ENCODE measurements at regions not wholly inside any gene's neighbourhood (a gene's known extent, or its start where the extent isn't known, plus 50 kb on each side); places are given as distances from the start of the nearest gene placed in this dataset.

- TF ChIP-seq TCF12 (IDR thresholded peaks at IDR 0.05; ENCODE audit: low read depth) (no peak), REST (IDR thresholded peaks at IDR 0.05; ENCODE audit: low read depth) (no peak), TAF1 (IDR thresholded peaks at IDR 0.05; ENCODE audit: low read depth) (no peak), ZBTB7A (IDR thresholded peaks at IDR 0.05; ENCODE audit: low read depth) (no peak), FOXM1 (IDR thresholded peaks at IDR 0.05; ENCODE audit: borderline replicate concordance, low read depth) (no peak), RAD21 (IDR thresholded peaks at IDR 0.05; ENCODE audit: low read depth) (no peak), MAX (IDR thresholded peaks at IDR 0.05) (no peak), CREB1 (IDR thresholded peaks at IDR 0.05; ENCODE audit: low read depth) (no peak), EP300 (IDR thresholded peaks at IDR 0.05; ENCODE audit: borderline replicate concordance) (no peak), YY1 (IDR thresholded peaks at IDR 0.05; ENCODE audit: low read depth) (no peak), EGR1 (IDR thresholded peaks at IDR 0.05) (no peak), NFIC (IDR thresholded peaks at IDR 0.05) (no peak), USF1 (IDR thresholded peaks at IDR 0.05) (no peak), CEBPB (IDR thresholded peaks at IDR 0.05) (no peak)
These were observed 221.2 kb upstream of the KITLG start for GRCh38 chr12:88801227-88802095.
